Stimulated activated CD4-positive, alpha-beta T cell treated with anti-CD3 and anti-CD28 coated beads, Interleukin-4, amount 100 ng/mL, for 1 hour (primary cell): ENCODE measurements at regions not wholly inside any gene's neighbourhood (a gene's known extent, or its start where the extent isn't known, plus 50 kb on each side); places are given as distances from the start of the nearest gene placed in this dataset.

Experiments used
- DNase-seq: peaks from one replicate; pipeline ENCODE4 v3.0.0-alpha.2; 2020

- DNase-seq = no peak
Measured at GRCh38 chr6:41404182-41404845, 68.9 kb downstream of the NCR2 start.

DNA sequence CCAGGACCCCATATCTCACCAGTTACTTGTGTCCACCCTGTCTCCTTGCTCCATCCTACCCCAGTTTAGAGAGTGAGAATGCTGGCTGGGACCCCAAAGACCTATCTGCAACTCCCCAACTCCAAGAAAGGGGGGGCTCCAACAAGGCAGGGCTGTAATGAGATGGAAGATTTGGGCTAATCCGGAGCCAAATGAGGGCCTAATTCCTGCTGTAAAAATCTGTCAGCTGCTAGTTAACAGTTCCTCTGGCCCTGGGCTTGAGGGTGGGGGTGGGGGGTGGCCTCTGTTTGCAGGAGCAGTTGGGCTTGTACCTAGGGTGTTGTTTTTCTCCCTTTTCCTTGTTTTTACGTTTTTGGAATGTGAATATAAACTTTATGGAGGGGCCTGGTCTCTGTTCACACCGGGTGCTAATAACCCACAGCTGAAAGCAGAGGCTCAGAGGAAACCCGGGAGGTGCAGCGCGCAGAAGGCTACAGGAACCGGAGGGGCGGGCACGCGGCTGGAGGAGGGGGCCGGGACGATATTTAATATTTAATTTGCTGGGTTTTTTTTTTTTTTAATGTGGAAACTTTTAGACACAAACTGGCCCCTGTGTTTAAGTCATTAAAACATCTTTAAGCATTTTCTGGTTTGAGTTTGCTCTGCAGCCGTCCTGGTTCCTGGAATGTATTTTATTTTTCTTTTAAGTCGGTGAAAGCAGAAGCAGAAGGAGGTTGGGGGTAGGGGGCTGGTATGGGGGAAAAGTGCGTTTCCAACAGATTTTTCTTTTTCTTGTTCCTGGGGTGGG lies 70.7 kb downstream of the NCR2 start:
- no peak for DNase-seq

- no peak for DNase-seq
Measured at GRCh38 chr6:41406728-41407489, 71.5 kb downstream of the NCR2 start.

DNA sequence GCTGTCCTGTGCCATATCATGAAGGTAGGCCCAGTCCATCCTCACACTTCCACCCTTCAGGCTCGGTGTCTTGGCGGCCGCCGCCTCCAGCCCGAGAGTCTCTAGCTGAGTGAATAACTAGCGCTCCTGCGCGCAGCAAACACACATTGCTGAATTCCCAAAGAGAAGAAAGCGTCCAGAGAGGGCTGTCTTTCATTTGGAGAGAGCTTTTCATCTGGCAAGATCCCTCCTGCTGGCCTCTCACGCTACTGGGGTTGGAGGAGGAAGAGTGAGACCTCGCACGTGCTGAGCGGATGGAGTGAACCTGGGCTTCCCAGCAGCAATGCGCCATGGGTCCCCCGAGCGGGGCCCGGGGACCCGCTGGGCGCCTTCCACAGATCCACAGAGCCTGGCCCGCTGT lies 73.2 kb downstream of the NCR2 start:
- no peak for DNase-seq

DNA sequence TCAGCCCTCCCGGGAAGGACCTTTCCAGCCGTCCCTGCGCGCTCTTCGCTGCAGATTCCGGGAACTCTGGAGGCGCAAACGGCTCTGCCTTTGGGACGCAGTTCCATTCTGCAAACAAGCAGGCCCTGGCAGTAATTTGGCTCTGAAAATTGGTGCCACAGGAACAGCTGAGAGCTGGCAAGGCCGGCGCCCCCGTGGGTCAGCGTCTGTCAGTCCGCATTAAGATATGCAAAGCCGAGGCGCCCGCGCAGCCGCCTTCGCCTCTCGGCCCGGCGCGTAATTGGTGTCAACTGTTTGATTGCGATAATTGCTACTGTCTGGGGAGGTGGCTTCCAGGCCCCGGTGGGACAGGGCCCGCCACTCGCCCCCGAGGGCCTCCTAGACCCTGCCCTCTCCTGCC lies 73.6 kb downstream of the NCR2 start:
- no peak for DNase-seq

GRCh38 chr6:41409489-41409888 lies 74.1 kb downstream of the NCR2 start:
- DNase-seq = no peak

DNA sequence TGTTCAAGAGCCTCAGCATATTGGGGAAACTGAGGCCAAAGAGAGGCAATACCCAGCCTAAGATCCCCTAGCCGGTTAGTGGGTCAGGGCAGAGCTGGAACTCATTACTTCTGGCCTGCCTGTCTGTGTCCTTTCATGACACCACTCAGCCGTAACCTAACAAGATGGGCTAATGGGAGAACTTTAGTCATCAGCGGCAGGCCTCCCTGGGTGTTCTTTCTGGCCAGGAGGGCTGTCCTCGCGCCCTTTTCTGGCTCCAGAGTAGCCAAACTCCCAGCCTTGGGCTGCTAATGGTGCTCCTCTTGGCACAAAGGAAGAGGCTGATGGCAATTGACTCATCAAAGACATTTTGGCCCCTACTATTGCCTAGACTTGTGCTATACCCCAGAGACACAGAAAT lies 76.6 kb downstream of the NCR2 start:
- DNase-seq = no peak

- no peak for DNase-seq
Measured at GRCh38 chr6:41413250-41413649, 77.8 kb downstream of the NCR2 start.

- DNase-seq = no peak
Measured at GRCh38 chr6:41416501-41416837, 81.1 kb downstream of the NCR2 start.

DNA sequence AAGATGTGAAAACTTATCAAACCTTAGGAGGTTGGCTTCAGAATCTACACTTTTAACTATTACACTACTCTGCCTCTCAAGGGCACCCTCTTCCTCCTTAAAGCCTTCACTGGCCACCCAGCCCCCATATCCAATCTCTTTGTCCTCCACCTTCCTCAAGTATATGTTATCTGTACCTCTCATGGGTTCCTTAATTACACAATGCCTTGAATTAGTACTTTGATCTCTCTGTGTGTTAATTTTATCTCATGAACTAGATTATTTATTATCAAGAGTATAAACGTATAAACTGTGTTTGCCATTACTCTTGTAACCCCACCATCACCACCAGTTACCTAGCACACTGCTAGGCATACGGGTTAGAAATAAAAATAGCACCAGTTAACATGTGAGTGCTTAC lies 83.3 kb downstream of the NCR2 start:
- no peak for DNase-seq

- no peak for DNase-seq
Measured at GRCh38 chr6:41419385-41419784, 84.0 kb downstream of the NCR2 start.

GRCh38 chr6:41420186-41420585 lies 84.8 kb downstream of the NCR2 start:
- no peak for DNase-seq

DNA sequence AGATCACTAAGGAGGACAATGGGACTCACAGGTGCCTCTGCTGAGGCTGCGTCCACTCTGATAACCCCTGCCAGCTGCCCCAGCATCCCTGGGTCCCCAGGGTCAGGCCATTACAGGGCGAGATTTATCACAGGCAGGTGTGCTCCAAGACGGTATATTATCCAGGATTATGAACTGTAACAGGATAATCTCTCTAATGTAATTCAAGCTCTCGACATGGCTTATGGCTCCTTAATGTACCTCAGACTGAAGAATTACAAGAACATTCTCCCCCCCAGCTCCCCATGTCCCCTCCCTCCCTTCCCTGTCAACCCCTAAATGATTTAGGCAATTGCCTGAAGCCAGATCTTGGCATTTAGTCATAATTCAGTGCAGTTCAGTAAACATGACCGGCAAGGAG lies 86.8 kb downstream of the NCR2 start:
- DNase-seq = no peak

DNA sequence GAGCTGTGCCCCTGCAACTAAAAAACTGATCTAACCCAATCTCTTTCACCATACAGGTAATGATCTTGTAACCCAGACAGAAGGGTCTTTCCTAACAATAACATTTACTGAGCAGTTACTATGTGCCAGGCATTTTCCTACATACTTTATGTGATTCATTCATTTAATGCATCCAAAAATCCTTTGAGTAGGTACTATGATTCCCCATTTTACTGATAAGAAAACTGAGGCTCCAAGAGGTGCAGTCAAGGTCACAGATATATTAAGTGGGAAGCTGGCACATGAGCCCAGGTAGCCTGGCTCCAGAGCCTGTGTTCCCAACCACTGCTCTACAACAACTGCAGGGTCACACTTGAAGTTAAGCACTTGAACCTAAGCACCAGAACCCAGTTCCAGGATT lies 87.6 kb downstream of the NCR2 start:
- DNase-seq = no peak

DNA sequence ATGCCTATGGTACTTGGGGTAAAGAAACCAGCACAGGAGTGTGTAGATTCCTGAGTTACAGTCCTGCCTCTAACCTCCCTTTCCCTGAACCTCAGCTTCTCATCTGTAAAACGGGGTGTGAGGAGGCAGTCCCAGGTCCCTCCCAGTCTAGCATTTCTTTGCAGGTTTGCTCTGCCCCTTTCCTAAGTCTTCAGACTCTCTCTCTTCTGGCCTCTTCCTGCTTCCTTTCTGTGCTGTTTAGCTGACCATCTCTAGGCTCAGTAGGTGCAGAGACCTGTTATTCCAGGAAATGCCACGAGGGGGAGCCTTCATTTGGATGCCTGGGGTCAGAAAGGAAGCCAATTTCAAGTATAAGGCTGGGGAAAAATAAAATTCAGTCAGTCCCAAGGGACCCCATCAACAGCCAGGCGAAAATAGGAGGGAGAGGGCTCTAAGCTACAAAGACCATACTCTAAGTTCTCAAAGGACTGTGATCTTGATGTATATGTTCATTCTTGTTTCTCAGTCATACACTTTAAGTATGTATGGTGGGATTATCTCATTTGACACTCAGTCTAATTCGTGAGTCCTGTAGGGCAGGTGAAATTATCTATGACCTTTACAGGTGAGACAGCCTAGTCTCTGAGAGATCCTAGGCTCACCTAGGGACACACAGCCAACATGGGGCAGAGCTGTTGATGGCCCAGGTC lies 89.1 kb downstream of the NCR2 start:
- DNase-seq = peak; percentile 77

DNA sequence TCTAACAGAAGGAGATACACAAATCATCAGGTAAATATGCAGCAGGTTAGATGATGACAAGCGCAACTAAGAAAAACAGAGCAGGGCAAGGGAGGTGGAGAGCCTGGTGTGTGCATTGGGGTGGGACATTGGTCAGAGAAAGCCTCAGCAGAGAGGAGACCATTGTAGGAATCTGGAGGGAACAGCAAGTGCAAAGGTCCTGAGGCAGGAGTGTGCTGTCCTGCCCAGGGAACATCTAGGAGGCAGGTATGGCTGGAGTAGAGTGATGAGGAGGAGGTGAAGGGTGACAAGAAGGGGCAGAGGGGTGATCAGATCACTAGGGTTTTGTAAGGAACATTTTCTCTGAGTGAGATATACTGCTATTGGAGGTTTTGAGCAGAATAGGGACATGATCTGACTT lies 90.1 kb downstream of the NCR2 start:
- no peak for DNase-seq

DNA sequence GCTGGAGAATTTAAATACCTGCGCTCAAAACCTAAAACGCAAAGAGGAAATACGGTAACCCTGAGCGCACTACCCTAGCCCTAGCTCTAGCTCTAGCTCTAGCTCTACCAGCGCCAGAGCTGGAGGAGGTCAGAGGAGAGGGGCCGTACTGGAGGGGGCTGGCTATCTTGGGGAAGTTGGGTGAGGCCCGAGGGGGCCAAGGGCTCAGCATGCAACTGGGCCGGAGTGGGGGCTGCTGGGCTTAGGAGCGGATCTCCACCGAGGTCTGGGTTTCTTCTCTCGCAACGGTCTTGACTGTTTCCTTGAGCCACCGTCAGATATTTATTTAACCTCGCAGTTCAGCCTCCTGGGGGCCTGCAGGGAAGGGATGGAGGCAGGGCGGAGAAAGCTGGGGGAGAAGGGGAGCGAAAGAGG lies 91.0 kb downstream of the NCR2 start:
- no peak for DNase-seq

DNA sequence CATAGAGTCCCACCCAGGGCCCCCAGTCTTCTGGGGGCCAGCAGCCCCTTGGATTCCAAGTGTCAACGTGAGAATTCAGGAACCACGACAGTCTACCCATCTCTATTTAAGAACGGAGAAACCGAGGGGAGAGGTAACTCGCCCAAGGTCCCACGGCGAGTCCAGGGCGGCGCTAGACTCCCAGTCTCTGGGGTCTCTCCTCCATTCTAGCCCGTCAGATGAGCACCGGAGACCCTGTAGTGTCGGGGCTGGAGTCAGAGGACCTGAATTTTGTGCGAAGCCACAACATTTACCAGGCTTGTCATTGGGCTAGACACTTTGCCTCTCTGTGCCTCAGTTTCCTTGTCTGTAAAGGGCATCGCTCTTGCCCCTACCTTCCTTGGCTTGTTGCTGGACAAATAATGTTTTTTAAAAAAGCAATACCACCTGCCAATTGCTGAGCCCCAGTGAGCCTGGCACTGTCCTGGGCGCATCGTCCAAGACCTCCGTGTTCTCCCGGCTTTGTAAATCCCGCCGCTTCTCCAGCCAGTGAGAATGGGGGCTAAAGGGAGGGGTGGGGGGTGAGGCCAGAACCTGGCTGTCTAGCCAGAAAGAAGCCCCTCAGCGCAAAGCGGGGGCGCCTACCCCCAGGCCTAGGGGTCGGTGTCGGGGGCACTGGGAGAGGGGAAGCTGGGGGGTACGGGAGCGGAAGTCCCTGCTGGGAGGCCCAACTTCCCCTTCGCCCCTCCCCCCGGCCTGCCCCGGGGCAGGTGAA lies 91.7 kb downstream of the NCR2 start:
- DNase-seq = no peak

- DNase-seq = peak; percentile 28
Measured at GRCh38 chr6:41427642-41428335, 92.4 kb downstream of the NCR2 start.

DNA sequence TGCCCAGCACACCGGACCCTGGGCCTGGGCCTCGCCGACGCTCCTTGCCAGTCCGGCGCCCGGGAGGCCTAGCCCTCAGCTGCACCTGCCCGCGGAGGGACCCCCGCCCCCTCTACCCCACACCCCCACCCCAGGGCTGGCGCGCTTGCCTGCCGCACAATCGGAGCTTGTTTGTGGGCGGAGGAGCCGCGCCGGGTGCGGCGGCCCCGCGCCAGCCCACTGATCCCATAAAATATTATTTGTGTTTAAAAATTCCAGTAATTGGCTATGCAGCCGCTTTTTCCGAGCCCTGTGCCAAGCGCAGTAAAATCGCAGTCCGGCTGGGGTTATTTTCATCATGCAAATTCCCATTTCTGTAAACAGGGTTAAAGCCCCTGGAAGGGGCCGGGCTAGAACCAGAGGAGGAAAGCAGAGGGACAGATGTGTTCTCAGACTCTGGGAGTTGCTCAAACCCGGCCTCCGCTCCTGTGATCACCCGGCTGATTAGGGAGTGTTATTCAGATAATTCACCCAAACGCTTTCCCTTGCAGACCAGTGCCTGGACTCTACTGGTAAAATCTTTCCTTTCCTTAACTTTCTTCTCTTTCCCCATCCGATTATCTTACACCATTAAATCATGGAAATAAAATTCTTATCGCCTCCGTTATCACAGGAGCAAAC lies 93.1 kb downstream of the NCR2 start:
- DNase-seq = no peak

- peak; percentile 26 for DNase-seq
Measured at GRCh38 chr6:41428996-41429421, 93.6 kb downstream of the NCR2 start.
